Muscle of leg (tissue), 3 donors: ENCODE measurements at regions not wholly inside any gene's neighbourhood (a gene's known extent, or its start where the extent isn't known, plus 50 kb on each side); places are given as distances from the start of the nearest gene placed in this dataset.
"Not testable (repeated sequence)": the region's sequence is repeated elsewhere in the genome, so short reads cannot be mapped to it uniquely, and the experiment has no call there.

Source experiments
- DNase-seq: peaks from one replicate; pipeline ENCODE4 v3.0.0; 2013
- H3K27ac ChIP-seq: one replicate; pipeline ENCODE4 v1.5.1; 2013; ENCODE audit warnings: mild to moderate bottlenecking, low read length, control low read depth
- H3K27me3 ChIP-seq: one replicate; pipeline ENCODE4 v1.6.1; 2013; ENCODE audit warnings: low read length; ENCODE audit not compliant: control insufficient read depth, insufficient read depth
- H3K36me3 ChIP-seq: one replicate; pipeline ENCODE4 v1.6.1; 2013; ENCODE audit warnings: low read length; ENCODE audit not compliant: control insufficient read depth, insufficient read depth
- H3K4me1 ChIP-seq: one replicate; pipeline ENCODE4 v1.6.1; 2013; ENCODE audit warnings: low read length; ENCODE audit not compliant: control insufficient read depth, insufficient read depth
- H3K4me3 ChIP-seq: one replicate; pipeline ENCODE4 v1.5.1; 2013; ENCODE audit warnings: low read length, control low read depth
- H3K9me3 ChIP-seq: replicated peaks from 2 replicates; pipeline ENCODE4 v1.6.1; 2013; ENCODE audit warnings: low read depth, low read length; ENCODE audit not compliant: control insufficient read depth
- WGBS: methylation state at CpG from one replicate; pipeline ENCODE4 v1.1.5; 2013; ENCODE audit warnings: missing lambda C conversion rate; ENCODE audit not compliant: insufficient coverage; 5-methylcytosine and 5-hydroxymethylcytosine counted together

DNA sequence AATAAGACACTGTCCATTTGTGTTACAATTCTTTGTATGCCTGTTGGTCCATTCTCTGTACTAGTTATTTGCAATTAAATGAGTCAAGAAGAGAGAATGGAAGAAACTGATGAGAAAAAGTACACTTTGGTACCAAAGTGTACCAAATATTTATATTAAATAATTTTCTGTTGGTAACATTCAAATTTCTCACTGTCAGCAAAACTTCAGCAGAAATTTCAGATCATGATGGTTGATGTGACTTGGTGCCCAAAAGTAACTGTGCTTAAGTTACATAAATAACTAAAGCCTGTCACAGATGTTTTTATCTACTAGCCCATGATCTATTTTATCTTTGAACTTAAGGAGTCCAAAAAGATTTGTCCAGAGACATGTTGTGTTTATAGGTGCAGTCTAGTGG is 274.4 kb upstream of the CXADR start:
- H3K27ac ChIP-seq = no peak overlapping the region
- no peaks in the 10 kb centered on the region for H3K36me3 ChIP-seq
- H3K9me3 ChIP-seq = no peaks in the 10 kb centered on the region
- H3K4me1 ChIP-seq = no peaks in the 10 kb centered on the region
- H3K27me3 ChIP-seq = no peaks in the 10 kb centered on the region
- no peak overlapping the region for H3K4me3 ChIP-seq
- DNase-seq = no peak

DNA sequence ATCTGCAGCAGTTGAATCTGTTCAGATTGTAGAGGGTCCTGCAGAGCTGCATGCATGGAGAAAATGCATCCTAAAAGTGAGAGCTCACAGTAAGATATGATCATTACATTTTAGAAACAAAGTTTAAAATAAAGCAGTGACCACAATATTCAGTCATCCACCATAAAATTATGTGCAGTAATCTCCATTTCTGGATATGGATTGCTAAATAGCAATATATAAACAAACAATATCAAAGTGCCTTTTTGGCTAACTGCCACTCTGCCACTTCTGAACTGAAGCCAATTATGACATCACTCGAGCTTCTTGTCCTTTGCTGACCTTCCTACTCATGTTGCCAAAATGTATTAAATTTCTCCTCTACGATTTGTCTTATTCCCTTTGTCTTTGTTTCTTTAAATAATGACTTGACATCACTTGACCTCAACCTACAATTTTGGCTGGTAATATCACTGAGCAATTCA is 262.0 kb upstream of the CXADR start:
- Histone ChIP-seq H3K27me3 (no peaks in the 10 kb centered on the region), H3K4me1 (no peaks in the 10 kb centered on the region), H3K36me3 (no peaks in the 10 kb centered on the region), H3K27ac (no peak overlapping the region), H3K9me3 (no peaks in the 10 kb centered on the region), H3K4me3 (no peak overlapping the region)
- 24% methylated on average over 2 of the region's 2 CpGs for WGBS
- peak; percentile 12 for DNase-seq

DNA sequence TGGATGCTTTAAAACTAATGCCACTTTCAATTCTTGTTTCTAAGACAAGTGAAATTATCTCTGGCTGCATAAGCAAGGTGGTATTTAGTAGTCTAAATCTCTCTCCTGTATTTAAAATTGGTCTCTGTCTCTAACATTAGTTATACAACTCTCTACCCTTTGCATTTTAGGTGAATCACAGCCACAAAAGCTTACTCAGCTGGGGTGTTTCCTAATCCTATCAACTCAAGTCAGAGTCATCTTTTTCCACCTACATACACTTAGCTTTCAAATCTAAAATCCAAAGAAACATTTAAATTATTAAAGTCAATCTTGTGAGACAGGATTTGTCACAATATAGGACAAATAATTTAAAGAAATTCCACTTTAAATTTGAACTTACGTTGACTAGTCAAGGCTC is 255.1 kb upstream of the CXADR start:
- WGBS = no CpG with 5 or more reads among the region's 1 CpG
- H3K27me3 ChIP-seq = no peaks in the 10 kb centered on the region
- H3K9me3 ChIP-seq = no peaks in the 10 kb centered on the region
- H3K36me3 ChIP-seq = no peaks in the 10 kb centered on the region
- H3K4me3 ChIP-seq = no peak overlapping the region
- H3K4me1 ChIP-seq = no peaks in the 10 kb centered on the region
- no peak for DNase-seq
- H3K27ac ChIP-seq = no peak overlapping the region

DNA sequence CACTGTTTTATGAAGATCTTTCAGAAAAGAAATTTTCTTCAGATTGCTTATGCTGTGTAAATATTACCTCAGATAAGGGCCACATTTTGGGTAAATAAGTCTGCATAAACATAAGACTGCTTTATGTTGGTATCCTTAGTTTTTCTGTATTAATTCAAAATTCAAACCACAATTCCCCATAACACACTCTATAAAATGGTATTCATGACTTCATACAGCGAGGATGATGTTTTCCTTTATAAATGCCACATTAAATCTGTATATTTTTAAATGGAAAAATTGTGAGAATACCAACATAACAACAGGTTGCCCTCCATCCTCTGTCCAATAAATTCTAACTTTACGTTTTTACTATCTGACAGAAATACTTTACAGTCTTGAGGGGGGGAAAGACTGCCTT is 248.7 kb upstream of the CXADR start:
- no peak overlapping the region for H3K27ac ChIP-seq
- WGBS = no CpG with 5 or more reads among the region's 2 CpGs
- H3K4me1 ChIP-seq = no peaks in the 10 kb centered on the region
- no peaks in the 10 kb centered on the region for H3K9me3 ChIP-seq
- H3K36me3 ChIP-seq = no peaks in the 10 kb centered on the region
- no peak for DNase-seq
- no peak overlapping the region for H3K4me3 ChIP-seq
- no peaks in the 10 kb centered on the region for H3K27me3 ChIP-seq

DNA sequence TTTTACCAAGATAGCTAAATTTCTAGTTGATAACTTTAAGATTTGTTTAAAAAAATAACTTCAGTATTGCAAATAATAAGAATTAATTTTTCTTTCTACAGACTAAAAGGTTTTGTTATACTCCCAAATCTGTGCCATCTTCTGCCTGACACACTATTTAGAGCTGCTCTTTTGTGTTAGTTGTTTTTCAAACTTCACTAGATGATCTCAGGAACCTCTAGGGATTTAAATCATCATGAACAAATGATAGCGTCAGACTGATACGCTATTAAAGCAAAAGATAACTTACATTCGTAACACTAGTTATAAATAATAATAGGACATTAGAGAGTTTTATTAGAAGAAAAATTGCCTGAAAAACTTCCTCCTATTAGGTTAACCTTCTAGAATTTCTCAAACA is 243.1 kb upstream of the CXADR start:
- Histone ChIP-seq H3K4me3 (no peak overlapping the region), H3K27me3 (no peaks in the 10 kb centered on the region), H3K36me3 (no peaks in the 10 kb centered on the region), H3K27ac (no peak overlapping the region), H3K4me1 (no peaks in the 10 kb centered on the region), H3K9me3 (no peaks in the 10 kb centered on the region)
- WGBS = no CpG with 5 or more reads among the region's 3 CpGs
- DNase-seq = peak; percentile 23

DNA sequence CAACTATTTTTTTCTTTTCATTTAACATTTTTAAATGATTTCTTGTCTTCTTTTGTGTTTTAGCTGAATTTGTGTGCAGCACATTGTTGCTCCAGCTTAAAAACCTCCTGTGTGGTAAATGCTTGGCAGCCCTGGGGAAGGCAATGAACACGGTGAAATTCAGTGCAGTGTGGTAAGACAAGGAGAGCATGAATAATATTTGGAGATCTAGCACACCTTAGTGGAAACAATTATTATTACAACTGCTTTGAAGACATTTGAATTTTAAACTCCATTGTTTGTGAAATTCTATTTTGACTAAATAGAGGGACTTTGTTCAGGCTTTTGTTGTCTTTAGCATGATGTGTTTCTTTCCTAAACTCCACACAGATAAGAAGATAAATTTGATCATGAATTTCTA is 242.6 kb upstream of the CXADR start:
- Histone ChIP-seq H3K4me3 (no peak overlapping the region), H3K27ac (no peak overlapping the region), H3K9me3 (no peaks in the 10 kb centered on the region), H3K4me1 (no peaks in the 10 kb centered on the region), H3K27me3 (no peaks in the 10 kb centered on the region), H3K36me3 (no peaks in the 10 kb centered on the region)
- DNase-seq = peak; percentile 87
- WGBS = no CpG with 5 or more reads among the region's 1 CpG

DNA sequence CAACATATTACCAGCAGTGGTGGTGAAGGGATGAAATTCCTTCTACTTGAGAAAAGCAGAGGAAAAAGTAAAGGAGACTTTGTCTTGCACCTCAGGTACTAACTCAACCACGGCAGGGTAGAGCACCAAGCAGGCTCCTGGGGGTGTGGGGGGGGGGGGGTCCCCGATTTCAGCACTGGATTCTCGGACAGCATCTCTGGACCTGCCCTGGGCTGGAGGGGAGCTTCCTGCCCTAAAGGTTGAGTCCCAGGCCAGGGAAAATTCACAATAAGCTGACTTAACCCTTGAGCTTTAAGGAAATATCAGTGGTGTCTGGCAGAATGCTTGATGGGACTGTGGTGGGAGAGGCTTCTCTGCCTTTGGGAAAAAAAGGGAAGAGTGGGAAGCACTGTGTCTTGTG is 233.2 kb upstream of the CXADR start:
- Histone ChIP-seq H3K27ac (no peak overlapping the region), H3K9me3 (peaks cover 15% of the 10 kb centered on the region), H3K4me3 (no peak overlapping the region), H3K4me1 (no peaks in the 10 kb centered on the region), H3K27me3 (no peaks in the 10 kb centered on the region), H3K36me3 (no peaks in the 10 kb centered on the region)
- no peak for DNase-seq
- 72% methylated on average over 2 of the region's 3 CpGs for WGBS

DNA sequence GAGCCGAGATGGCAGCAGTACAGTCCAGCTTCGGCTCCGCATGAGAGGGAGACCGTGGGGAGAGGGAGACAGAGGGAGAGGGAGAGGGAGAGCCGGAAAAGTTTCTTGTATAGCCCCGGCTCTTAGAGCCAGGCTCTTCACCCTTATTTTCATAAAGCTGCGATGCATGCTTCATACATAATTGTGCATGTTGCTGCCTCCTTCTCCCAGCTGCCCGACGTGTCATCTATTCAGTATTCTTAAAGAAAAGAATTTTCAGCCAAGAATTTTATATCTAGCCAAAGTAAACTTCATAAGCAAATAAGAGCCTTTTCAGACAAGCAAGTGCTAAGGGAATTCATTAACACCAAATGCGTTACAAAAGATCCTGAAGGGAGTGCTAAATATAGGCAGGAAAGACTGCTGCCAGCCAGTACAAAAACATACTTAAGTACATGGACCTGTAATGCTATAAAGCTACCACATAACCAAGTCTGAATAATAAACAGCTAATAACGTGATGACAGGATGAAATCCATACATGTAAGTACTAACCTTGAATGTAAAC is 219.8 kb upstream of the CXADR start:
- H3K4me1 ChIP-seq, DNase-seq, H3K27ac ChIP-seq, H3K27me3 ChIP-seq, H3K4me3 ChIP-seq, H3K36me3 ChIP-seq: not testable (repeated sequence)
- peaks cover 23% of the 10 kb centered on the region for H3K9me3 ChIP-seq
- 97% methylated on average over 5 of the region's 11 CpGs for WGBS

DNA sequence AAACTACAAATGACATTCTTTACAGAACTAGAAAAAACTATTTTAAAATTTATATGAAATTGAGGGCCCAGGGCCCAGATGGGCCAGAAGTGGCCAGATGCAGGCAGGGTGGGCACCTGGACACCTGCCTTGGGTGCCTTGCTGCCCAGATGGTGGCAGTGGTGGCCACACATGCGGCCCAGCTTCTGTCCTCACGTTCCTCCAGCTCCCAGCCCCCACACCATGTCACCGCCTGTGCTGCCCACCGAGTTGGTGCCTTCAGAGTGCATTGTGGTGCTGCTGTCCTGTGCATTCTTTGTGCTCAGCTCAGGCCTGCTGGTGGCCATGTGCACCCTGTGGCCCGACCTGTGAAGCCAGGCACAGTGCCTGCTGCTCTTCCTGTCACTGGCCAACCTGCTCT is 216.8 kb upstream of the CXADR start:
- no peak overlapping the region for H3K27ac ChIP-seq
- H3K4me1 ChIP-seq = no peaks in the 10 kb centered on the region
- no peaks in the 10 kb centered on the region for H3K27me3 ChIP-seq
- H3K9me3 ChIP-seq = peaks cover 34% of the 10 kb centered on the region
- no peak overlapping the region for H3K4me3 ChIP-seq
- WGBS = 66% methylated on average over 5 of the region's 5 CpGs
- H3K36me3 ChIP-seq = no peaks in the 10 kb centered on the region
- no peak for DNase-seq

DNA sequence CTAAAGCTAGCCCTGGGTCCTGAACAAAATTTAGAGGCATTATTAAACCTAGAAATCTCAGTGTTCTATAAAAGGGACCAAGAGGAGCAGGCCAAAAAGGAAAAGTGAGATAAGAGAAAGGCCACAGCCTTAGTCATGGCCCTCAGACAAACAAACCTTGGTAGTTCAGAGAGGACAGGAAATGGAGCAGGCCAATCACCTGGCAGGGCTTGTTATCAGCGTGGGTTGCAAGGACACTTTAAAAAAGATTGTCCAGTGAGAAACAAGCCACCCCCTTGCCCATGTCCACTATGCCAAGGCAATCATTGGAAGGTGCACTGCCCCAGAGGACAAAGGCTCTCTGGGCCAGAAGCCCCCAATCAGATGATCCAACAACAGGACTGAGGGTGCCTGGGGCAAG is 213.3 kb upstream of the CXADR start:
- H3K27me3 ChIP-seq, H3K27ac ChIP-seq, H3K4me3 ChIP-seq, DNase-seq, H3K36me3 ChIP-seq, H3K4me1 ChIP-seq: not testable (repeated sequence)
- WGBS = 100% methylated on average over 1 of the region's 1 CpG
- H3K9me3 ChIP-seq = peaks cover 34% of the 10 kb centered on the region

DNA sequence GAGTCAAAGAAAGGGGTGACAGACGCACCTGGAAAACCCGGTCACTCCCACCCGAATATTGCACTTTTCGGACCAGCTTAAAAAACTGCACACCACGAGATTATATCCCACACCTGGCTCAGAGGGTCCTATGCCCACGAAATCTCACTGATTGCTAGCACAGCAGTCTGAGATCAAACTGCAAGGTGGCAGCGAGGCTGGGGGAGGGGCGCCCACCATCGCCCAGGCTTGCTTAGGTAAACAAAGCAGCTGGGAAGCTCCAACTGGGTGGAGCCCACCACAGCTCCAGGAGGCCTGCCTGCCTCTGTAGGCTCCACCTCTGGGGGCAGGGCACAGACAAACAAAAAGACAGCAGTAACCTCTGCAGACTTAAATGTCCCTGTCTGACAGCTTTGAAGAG is 185.1 kb upstream of the CXADR start:
- H3K27me3 ChIP-seq = not testable (repeated sequence)
- WGBS = no CpG with 5 or more reads among the region's 9 CpGs

More for the DNA sequence above, 185.1 kb upstream of the CXADR start:
- not testable (repeated sequence) for H3K27ac ChIP-seq, H3K9me3 ChIP-seq, H3K36me3 ChIP-seq, H3K4me1 ChIP-seq, H3K4me3 ChIP-seq, DNase-seq
